GM21528 (cell line): ENCODE measurements at regions not wholly inside any gene's neighbourhood (a gene's known extent, or its start where the extent isn't known, plus 50 kb on each side); places are given as distances from the start of the nearest gene placed in this dataset.

ENCODE experiments used
- ATAC-seq: cut with Tn5 transposase; IDR thresholded peaks from one replicate; pipeline ENCODE4 v1.9.1; 2021; ENCODE audit warnings: mild to moderate bottlenecking, moderate library complexity; ENCODE audit not compliant: unreplicated experiment, low FRiP score

DNA sequence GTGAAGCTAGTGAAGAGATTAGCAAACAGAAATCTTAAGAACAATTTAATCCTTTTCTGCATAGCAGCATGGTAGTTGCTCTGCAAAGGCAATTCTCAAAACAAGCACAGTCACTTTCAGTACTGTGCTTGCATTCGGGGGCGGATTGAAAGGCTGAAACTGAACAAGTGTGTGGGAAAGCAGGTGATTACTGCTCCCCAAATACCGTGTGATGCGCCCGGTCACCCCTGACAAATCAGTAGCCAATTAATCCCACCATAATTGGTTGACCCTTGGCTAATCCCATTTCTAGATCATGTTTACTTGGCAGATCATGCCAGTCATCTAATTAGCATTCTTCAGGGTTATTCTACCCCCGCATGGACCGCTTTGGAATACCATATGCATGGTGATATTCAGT is 76.5 kb upstream of the ADRB1 start:
- ATAC-seq = no peak

DNA sequence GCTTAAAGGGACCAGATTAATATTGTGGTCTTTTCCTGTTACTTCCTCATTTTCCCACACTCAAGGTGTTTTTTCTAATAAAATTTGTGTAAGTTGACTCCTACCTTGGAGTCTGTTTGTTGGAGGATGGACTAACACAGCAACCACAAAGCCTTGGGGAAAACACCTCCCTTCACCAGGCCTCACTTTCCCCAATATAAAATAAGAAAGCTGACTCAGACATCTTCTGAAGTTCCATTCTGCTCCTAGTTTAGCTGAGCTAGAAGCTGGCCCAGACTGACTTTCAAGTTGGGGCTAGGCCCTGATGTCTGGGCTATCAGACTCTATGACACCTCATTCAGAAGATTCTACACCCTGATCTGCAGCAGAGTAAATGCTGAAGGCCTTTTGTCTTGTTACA is 73.0 kb upstream of the ADRB1 start:
- no peak for ATAC-seq

DNA sequence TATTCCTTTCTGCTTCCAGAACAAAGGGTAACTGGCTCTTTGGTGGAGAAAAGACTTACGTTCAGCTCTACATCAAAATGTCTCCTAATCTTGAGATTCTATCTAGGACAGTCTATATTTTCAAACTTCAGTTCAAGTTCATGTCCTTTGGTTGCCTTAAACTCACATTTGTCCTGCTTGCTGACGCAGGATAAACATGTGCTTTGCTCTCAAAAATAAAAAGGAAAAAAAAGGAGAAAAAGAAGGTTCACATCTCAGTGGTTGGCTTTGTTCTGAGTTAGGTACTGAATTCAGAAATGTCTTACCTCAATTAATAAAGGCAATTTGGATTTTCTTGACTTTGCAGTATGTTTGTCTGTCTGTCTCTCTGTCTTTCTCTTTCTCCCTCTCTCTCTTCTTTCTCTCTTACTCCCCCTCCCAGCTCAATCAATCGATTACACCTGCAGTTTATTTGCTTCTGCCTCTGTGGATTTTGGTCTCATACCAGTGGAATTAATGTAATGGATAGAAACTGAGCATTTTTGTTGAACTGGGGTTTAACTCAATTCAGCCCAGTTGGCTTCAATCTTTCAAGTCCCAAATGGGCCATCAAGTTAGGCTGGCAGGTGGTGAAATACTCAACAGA is 72.2 kb upstream of the ADRB1 start:
- ATAC-seq = no peak

DNA sequence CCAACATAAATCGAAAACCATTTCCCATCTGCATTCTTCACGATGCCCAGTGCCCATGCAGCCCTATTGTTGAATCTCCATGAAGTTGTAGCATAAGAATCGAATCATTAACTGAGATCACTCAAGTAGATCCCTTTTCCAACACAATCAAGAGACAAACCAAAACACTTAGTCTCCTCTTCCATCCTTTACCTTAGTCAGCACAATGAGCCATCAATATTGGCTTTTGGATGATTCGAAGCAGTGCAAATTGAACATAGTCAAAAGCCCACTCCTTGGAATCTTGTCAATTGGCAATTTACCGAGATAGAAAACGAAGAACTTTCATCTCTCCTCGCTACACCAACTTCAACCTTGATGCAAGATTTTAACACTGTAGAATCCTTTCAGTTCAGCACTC is 66.5 kb upstream of the ADRB1 start:
- no peak for ATAC-seq

DNA sequence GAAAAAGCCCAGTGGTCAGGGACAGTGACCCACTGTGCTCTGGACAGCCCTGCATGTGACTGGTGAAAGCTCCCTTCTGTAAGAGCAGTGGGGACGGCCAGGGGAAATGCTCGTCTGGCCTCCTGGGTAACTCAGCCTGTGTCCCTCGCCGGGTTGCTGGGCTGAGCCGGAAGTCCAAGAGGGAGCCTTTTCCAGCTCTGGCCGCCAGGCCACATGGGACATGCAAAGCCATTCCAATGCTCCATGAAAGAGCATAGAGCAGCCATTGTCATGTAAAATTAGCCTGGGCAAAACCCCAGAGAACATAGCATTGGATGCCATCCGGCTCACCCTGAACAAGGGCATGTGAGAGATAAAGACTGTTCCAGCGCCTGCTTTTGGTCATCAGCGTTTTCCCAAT is 64.9 kb upstream of the ADRB1 start:
- no peak for ATAC-seq

DNA sequence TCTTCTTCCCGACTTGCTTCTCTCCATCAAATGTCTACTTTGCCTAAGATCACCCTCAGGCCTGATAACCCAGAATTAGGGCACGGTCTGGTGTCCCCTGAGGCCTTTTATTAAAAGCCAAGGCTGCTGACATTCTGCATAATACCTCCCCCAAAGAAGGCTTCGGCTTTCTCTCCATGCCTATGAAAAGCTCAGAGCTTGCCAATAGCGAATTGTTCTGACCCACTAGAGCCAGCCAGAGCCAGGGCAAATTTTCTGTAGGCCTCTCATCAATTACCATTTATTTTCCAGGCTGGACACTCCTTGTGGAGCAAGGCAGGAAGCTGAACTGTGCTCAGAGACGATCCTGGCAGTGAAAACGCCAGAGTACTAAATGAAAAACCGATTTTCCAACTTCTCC is 64.3 kb upstream of the ADRB1 start:
- no peak for ATAC-seq

DNA sequence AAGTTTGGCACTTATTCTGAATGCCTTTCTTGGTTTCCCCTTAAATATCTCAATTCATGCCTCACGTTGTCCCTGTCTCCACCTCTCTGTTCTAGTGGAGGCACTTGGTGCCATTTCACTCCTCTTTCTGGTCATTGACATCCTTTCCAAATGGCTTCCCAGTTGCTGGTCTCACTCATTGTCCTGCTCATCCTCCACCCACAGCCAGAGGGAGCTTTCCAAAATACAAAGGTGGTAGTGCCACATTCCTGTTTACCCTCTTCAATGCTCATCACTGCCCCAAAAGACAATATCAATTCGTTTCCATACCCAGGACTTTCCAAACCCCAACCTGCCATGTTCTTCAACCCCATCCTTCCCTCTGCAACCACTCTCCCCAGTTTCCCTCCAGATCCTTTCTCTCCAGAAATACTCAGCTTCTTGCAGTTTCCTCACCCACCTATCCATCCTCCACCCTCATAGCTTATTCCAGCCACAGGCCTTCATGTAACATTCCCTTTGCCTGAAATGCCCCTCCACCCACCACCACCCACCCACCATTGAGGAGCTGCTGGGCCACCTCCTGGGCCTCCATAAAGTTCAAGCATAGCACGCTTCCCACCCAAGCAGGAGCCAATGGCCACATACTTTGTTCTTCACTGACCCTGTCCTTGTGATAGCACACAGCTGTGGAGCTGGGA is 63.1 kb upstream of the ADRB1 start:
- no peak for ATAC-seq

DNA sequence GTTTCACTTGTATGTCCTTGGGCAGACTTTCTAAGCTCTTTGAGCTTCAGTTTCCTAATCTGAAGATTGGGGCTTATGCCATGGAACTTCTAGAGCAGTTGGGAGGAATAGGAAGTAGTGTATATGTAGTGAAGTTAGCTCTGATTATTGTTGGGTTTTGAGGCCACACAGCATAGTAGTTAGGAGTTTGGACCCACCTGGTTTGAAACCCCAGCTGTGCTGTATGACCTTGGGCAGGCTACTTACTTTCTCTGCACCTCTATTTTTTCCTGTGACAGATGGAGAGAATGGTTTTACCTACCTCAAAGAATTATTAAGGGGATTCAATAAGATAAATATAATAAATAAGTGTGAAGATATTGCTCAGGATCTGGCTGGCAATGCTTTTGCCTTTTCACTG is 61.4 kb upstream of the ADRB1 start:
- ATAC-seq = peak; percentile 35

DNA sequence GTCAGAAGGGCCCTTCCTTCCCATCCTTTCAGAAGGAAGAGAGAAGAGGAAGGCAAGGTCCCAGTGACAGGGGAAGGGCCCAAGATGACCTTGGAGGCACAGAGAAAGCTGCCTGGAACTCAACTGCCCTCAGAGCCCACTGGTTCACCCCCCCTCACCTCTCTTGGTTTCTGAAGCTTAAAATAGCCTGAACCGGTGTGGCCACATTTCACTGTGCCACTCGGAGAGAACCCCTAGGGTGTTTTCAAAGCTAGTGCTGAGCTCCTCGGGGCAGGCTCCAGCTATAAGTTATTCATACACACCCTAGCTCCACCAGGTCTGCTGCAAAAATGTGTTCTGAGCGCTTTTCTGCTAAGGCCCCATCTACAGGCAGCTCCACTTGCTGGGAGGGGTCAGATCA is 60.9 kb upstream of the ADRB1 start:
- peak; percentile 87 for ATAC-seq

DNA sequence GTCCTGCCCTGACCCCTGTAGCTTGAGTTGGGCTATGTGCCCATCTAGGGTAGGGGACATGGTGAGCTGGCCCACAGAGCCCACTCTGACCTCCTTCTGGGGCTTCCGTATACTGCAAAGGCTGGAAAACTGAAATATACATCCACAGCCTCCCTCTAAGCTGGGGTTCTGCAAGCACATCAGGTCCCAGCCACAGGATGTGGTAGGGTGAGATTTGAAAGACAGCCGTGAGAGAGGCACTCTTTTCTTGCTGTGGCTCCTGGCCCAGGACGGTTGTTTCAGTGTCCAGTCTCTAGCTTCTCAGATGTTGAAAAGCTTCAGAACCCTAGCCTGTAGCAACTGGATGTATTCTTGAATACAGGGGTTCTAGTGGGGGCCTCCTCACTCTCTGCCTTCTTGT is 60.1 kb upstream of the ADRB1 start:
- ATAC-seq = peak; percentile 48

DNA sequence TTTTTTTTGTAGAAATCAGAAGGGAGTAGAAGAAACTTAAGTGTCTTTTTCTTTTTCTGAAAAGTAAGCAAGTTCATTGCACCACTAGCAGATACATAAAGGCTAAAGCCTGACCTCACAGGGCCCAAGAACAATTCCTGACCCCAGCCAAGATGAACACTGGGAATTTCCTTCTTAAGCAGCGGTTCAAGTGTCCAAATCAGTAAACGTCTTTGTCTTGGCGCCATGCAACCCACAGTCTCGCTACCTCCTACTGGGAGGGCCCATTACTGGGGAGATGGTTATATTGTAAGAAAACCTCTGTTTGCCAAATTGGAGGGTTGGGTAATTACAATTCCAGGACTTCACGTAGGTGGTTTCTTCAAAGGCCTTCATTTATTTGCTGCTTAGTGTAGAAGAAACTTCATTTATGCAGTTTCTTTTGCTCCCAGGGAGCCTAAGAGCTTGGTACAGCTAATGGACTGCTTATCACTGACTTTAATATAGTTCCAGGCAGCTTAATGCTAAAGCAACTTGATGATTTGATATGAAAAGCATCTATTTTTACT is 58.3 kb upstream of the ADRB1 start:
- no peak for ATAC-seq

DNA sequence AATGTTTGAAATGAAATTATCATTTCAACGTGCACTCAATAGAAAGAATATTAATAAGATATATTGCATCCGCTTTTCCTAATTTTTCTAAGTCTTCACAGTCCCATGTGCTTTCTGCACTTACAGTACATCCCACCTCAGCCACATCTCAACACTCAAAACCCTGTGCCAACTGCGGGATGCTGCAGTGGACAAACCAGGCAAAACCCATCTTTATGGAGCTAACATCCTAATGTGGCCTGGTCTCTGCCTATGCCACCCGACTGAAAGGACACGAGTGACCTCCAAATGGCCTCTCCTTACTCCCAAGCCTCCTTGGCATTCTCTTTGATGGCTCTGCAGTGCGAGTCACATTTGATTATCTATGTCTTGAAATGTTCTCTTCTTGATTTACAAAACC is 57.4 kb upstream of the ADRB1 start:
- no peak for ATAC-seq

DNA sequence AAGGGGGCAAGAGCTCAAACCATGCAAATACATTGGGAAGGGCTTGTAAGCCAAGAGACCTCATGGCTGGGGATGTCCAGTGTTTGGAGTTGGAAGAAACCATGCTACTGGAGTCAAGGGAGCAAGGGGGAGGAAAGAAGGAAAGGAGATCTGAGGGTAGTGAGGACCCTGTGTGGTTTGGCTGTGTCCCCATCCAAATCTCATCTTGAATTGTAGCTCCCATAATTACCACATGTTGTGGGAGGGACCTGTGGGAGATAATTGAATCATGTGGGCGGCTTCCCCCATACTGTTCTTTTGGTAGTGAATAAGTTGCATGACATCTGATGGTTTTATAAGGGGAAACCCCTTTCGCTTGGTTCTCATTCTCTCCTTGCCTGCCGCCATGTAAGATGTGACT is 56.5 kb upstream of the ADRB1 start:
- no peak for ATAC-seq

DNA sequence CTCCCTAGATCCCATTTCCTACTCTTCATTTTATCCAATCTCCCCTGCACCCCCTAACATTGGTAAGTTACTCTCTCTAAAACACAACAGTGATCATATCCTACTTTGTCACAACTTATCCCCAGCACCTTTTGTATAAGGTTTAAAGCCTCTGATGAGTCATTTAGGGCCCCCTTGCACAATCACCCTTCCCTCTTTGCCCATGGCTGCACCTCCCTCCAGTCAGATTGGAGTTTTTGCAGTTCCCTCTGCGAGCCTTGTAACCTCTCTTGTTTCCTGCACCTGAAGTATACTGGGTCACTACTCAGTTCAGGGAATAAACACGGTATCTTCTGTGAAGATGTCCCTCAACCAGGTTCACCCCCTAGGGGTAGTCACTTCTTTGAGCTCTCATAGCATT is 55.9 kb upstream of the ADRB1 start:
- ATAC-seq = no peak

DNA sequence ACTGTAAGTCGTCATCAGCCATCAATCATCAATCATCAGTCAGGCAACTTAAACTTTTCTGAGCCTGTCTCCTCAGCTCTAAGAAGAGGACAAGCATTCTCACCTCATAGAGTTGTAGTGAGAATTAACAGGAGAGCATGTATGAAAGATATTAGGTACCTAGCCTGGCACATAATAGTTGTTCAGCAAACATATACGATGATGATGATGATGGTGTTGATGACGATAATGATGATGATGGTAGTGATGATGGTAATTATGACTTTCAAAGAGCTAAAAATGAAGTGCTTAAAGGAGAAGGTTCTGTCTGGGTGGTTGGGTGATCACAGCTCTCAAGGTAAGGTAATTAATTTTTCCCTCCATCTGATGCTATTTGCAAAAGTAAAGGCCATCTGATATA is 55.1 kb upstream of the ADRB1 start:
- ATAC-seq = no peak

DNA sequence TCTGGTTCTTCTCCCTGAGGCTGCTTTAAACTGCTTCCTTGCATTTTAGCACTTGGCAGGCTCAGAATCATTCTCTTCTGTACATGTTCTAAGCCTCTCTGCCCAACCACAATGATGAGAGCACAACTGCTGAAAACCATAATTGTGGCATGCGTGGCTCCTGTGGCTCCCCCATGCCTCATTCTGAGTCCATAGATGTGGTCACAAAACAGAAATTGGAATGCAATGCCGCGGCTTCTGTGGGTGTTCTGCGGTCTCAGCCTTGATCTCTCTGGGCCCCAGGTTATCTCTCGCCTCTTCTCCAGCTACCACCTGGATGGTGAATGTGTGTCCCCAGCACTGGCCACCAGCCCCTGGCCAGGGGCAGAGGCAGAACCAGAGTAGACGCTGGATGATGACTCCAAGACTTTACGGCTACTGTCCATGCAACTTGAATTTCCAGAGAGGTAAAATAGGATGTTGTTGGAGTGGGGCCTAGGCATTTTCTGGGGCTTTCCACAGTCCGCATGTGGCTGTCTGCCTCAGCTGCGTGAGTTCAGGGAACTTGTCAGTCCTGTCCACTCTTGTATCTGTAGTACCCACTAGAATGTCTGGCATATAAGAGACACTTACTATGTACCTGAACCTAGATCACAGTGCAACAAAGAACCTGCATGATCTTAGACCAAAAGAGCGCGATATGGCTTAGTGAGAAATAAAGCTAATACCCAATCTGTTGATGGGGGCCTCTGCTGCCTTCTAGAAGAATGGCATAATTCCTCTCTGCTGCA is 52.4 kb upstream of the ADRB1 start:
- no peak for ATAC-seq

DNA sequence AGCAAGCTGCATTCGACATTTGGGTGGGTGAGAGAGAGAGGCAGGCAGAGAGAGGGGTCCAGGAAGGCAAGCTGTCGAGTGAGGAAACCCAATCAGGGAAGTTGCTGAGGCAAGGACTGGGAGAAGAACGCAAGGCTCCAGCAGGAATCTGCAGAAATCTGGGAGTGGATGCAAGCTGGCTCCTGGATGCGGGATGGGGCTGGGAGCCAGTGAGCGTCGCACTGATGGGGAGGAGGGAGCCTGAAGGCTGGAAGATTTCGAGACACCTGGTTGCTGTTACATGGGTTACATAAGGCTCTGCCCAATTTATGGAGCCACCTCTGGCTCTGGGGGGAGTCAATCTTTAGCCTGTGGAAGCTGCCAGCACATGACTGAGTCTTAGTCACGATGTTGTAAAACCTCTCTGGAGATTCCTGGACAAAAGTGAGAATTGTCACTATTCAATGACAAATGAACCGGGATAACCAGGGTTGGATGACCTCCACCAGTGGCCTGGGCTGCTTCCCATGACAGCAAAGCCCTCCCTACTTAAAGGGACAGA is 51.1 kb upstream of the ADRB1 start:
- ATAC-seq = no peak

DNA sequence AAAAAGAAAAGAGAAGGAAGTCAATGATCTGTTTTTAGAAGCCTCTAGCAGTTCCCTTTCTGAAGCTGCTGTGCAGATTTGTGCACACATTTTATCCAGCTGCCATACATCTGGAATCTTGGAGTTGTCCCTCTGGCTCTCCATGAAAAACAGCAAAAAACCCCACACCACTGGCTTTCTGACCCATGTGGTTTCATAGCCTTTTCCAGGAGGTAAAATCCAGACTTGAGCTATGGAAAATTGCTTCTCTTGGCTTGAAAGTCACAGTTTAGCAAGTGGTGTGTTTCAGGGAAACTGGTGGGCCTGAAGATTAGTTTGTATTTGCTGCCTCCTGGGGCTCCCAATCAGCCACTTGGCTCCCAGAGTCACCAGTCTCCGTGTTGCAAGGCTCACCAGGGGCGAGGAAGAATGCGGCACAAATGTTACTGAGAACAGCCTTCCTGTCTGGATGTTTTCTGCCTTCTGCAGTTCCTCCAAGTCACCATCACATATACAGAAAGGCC is 50.1 kb upstream of the ADRB1 start:
- ATAC-seq = no peak
